ENCODE measurements at regions not wholly inside any gene's neighbourhood (a gene's known extent, or its start where the extent isn't known, plus 50 kb on each side); places are given as distances from the start of the nearest gene placed in this dataset.

- TF ChIP-seq EP300 (IDR thresholded peaks at IDR 0.05; ENCODE audit: low read depth) (no peak), POLR2AphosphoS5 (IDR thresholded peaks at IDR 0.05) (no peak), POLR2A (IDR thresholded peaks at IDR 0.05) (no peak), CTCF (IDR thresholded peaks at IDR 0.05) (no peak)
- intact Hi-C loops (cut with DNase I; ENCODE audit: low total_unique reads) = no loop called here
- Histone ChIP-seq H3K36me3 (no peaks in the 10 kb centered on the region), H3K27ac (no peak overlapping the region), H3K9me3 (no peaks in the 10 kb centered on the region), H3K4me3 (no peak overlapping the region), H3K27me3 (no peaks in the 10 kb centered on the region), H3K4me1 (peaks cover 0 to 10% (median 6%) of the 10 kb centered on the region in 4 donors)
- WGBS, 2 donors (ENCODE audit: low coverage in 1 of 2) = 81 to 100% methylated on average over 1 to 2 of the region's 2 CpGs
- no peak for DNase-seq
- in situ Hi-C loops (cut with MboI; ENCODE audit: low pct_ligation_motif_present in 1 of 4, low pct_unique_long_range_greater_than_20kb in 1 of 4, low sequenced_read_pairs in 3 of 4) = no loop called here
These were observed 217.5 kb upstream of the E2F8 start for GRCh38 chr11:19458231-19458630.

GRCh38 chr11:19455731-19456130 is 215.0 kb upstream of the E2F8 start:
- H3K4me1 ChIP-seq = peaks cover 0 to 2% (median under 1%) of the 10 kb centered on the region in 4 donors
- in situ Hi-C loops (cut with MboI; ENCODE audit: low pct_ligation_motif_present in 1 of 4, low pct_unique_long_range_greater_than_20kb in 1 of 4, low sequenced_read_pairs in 3 of 4) (no loop called here), intact Hi-C loops (cut with DNase I; ENCODE audit: low total_unique reads) (no loop called here)
- H3K27me3 ChIP-seq = no peaks in the 10 kb centered on the region
- H3K27ac ChIP-seq = no peak overlapping the region
- 63 to 83% methylated on average over 1 to 4 of the region's 4 CpGs for WGBS, 2 donors (ENCODE audit: low coverage in 1 of 2)
- no peak for DNase-seq
- TF ChIP-seq POLR2A (IDR thresholded peaks at IDR 0.05) (no peak), CTCF (IDR thresholded peaks at IDR 0.05) (no peak), POLR2AphosphoS5 (IDR thresholded peaks at IDR 0.05) (no peak), EP300 (IDR thresholded peaks at IDR 0.05; ENCODE audit: low read depth) (no peak)
- no peaks in the 10 kb centered on the region for H3K9me3 ChIP-seq
- H3K36me3 ChIP-seq = no peaks in the 10 kb centered on the region
- H3K4me3 ChIP-seq = no peak overlapping the region

GRCh38 chr11:19453651-19454257 is 213.0 kb upstream of the E2F8 start:
- no peak for DNase-seq
- Histone ChIP-seq H3K36me3 (no peaks in the 10 kb centered on the region), H3K9me3 (no peaks in the 10 kb centered on the region), H3K4me1 (no peaks in the 10 kb centered on the region), H3K27ac (no peak overlapping the region), H3K4me3 (no peak overlapping the region), H3K27me3 (no peaks in the 10 kb centered on the region)
- intact Hi-C loops (cut with DNase I; ENCODE audit: low total_unique reads) (no loop called here), in situ Hi-C loops (cut with MboI; ENCODE audit: low pct_ligation_motif_present in 1 of 4, low pct_unique_long_range_greater_than_20kb in 1 of 4, low sequenced_read_pairs in 3 of 4) (no loop called here)
- TF ChIP-seq EP300 (IDR thresholded peaks at IDR 0.05; ENCODE audit: low read depth) (no peak), CTCF (IDR thresholded peaks at IDR 0.05) (no peak), POLR2A (IDR thresholded peaks at IDR 0.05) (no peak), POLR2AphosphoS5 (IDR thresholded peaks at IDR 0.05) (no peak)
- WGBS, 2 donors (ENCODE audit: low coverage in 1 of 2) = 72 to 93% methylated on average over 2 to 9 of the region's 9 CpGs

- intact Hi-C loops (cut with DNase I; ENCODE audit: low total_unique reads) = no loop called here
- TF ChIP-seq CTCF (IDR thresholded peaks at IDR 0.05) (no peak), POLR2AphosphoS5 (IDR thresholded peaks at IDR 0.05) (no peak), POLR2A (IDR thresholded peaks at IDR 0.05) (no peak), EP300 (IDR thresholded peaks at IDR 0.05; ENCODE audit: low read depth) (no peak)
- Histone ChIP-seq H3K36me3 (no peaks in the 10 kb centered on the region), H3K27me3 (no peaks in the 10 kb centered on the region), H3K4me1 (no peaks in the 10 kb centered on the region), H3K9me3 (no peaks in the 10 kb centered on the region), H3K4me3 (no peak overlapping the region), H3K27ac (no peak overlapping the region)
- in situ Hi-C loops (cut with MboI; ENCODE audit: low pct_ligation_motif_present in 1 of 4, low pct_unique_long_range_greater_than_20kb in 1 of 4, low sequenced_read_pairs in 3 of 4) = no loop called here
- DNase-seq = no peak
These were observed 210.9 kb upstream of the E2F8 start for GRCh38 chr11:19451609-19452008.

Data from transverse colon (tissue), 4 donors.